ENCODE measurements at regions not wholly inside any gene's neighbourhood (a gene's known extent, or its start where the extent isn't known, plus 50 kb on each side); places are given as distances from the start of the nearest gene placed in this dataset.

DNA sequence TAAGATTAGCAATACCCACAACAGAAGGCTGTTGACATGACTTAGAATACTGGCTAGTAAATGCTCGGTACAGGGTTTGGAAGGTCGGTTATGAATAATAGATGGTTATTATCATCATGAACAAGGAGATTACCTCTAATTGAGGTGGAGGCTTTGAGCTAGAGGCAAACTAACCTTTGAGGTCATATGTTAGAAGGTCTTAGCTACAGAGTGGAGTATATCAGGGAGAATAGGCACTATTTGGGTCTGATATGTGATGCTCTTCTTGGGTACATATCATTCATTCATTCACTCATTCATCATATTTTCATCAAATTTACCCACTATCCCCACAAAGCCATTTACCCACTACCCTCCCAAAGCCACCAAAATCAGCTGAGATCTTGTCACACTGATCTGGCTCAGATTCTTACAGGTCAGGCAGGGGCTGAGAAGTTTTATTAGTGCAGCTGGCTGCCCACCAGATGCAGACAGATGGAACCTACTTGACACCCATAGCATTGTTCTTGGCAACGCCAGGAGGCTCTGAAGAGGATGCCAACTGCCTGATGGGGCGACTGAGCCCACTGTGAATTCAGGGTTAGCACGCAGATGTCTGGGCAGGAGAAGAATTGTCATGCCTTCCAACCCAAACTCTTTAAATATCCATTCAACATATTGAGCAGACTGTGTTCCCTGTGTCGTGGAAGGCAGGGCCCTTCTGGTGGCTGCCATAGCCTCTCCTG, 90.2 kb upstream of the SH3PXD2B start:
- H3K4me3 Mint-ChIP-seq (ENCODE audit: unreplicated experiment): no peak overlapping the region
- DNase-seq (ENCODE audit: low spot score): no peak
- no peaks in the 10 kb centered on the region for H3K27me3 Mint-ChIP-seq (ENCODE audit: unreplicated experiment)
- no peaks in the 10 kb centered on the region for H3K36me3 Mint-ChIP-seq (ENCODE audit: low read depth, unreplicated experiment)
- TF ChIP-seq, protein P1, sequence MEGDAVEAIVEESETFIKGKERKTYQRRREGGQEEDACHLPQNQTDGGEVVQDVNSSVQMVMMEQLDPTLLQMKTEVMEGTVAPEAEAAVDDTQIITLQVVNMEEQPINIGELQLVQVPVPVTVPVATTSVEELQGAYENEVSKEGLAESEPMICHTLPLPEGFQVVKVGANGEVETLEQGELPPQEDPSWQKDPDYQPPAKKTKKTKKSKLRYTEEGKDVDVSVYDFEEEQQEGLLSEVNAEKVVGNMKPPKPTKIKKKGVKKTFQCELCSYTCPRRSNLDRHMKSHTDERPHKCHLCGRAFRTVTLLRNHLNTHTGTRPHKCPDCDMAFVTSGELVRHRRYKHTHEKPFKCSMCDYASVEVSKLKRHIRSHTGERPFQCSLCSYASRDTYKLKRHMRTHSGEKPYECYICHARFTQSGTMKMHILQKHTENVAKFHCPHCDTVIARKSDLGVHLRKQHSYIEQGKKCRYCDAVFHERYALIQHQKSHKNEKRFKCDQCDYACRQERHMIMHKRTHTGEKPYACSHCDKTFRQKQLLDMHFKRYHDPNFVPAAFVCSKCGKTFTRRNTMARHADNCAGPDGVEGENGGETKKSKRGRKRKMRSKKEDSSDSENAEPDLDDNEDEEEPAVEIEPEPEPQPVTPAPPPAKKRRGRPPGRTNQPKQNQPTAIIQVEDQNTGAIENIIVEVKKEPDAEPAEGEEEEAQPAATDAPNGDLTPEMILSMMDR (IDR thresholded peaks at IDR 0.05; ENCODE audit: unreplicated experiment): no peak
- H3K4me1 Mint-ChIP-seq (ENCODE audit: unreplicated experiment): no peaks in the 10 kb centered on the region
- no peak overlapping the region for H3K27ac Mint-ChIP-seq (ENCODE audit: unreplicated experiment)
- no peaks in the 10 kb centered on the region for H3K9me3 Mint-ChIP-seq (ENCODE audit: unreplicated experiment)

DNA sequence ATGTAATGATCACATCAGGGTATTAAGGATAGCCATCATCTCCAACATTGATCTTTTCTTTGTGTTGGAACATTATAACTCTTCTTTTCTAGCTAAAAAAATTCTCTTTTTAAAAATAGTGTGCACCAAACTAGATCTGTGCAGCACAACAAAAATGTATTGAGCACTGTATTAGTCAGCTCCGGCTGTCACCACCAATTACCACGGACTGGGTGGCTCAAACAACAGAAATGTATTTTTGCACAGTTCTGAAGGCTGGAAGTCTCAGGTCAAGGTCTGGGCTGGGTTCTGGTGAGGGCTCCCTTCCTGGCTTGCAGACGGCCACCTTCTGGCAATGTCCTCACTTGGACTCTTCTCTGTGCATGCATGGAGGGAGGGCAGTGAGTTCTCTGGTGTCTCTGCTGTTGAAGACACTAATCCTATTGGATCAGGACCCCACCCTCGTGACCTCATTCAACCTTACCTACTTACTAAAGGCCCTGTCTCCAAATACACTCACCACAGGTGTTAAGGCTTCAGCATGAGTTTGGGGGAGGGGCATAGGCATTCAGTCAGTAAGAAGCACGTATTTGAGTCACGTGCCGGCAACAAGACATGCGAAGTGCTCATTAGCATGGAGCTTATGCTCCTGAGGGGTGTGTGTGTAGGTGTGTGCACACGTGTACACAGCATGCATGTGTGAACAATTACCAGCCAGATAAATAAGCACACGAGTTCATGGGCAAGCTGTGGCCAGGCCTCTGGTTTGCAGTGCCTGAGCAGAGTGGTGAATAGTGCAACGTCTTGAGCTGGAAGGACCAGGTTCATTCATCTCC, 89.4 kb upstream of the SH3PXD2B start:
- DNase-seq (ENCODE audit: low spot score): no peak
- TF ChIP-seq, protein P1 (IDR thresholded peaks at IDR 0.05; ENCODE audit: unreplicated experiment): no peak
- Mint-ChIP-seq H3K4me3 (ENCODE audit: unreplicated experiment) (no peak overlapping the region), H3K4me1 (ENCODE audit: unreplicated experiment) (no peaks in the 10 kb centered on the region), H3K9me3 (ENCODE audit: unreplicated experiment) (no peaks in the 10 kb centered on the region), H3K27me3 (ENCODE audit: unreplicated experiment) (no peaks in the 10 kb centered on the region), H3K27ac (ENCODE audit: unreplicated experiment) (no peak overlapping the region), H3K36me3 (ENCODE audit: low read depth, unreplicated experiment) (no peaks in the 10 kb centered on the region)

DNA sequence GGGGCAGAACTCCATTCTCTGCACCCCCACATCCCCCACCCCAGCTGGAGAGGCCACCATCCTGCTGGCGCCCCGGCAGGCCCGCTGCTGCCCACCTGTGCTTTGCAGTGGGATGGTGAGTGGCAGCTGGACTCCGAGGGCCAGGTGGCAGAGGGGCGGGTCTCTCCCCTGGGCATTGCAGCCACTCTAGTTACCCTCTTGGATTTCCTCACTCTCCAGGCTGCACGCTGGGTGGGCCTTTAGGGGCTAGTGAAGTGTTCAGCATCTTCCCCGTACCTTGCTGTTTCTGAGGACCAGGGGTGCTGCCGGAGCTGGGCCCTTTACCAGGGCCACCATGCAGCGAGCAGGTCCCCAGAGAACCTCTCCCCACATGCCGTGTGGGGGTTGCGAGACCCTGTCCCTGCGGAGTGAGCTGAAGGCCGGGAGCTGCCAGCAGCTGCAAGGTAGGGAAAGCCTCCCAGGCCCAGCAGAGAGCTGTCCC, 88.4 kb upstream of the SH3PXD2B start:
- Mint-ChIP-seq H3K4me3 (ENCODE audit: unreplicated experiment) (no peak overlapping the region), H3K36me3 (ENCODE audit: low read depth, unreplicated experiment) (no peaks in the 10 kb centered on the region), H3K27ac (ENCODE audit: unreplicated experiment) (no peak overlapping the region), H3K9me3 (ENCODE audit: unreplicated experiment) (no peaks in the 10 kb centered on the region), H3K4me1 (ENCODE audit: unreplicated experiment) (no peaks in the 10 kb centered on the region), H3K27me3 (ENCODE audit: unreplicated experiment) (no peaks in the 10 kb centered on the region)
- DNase-seq (ENCODE audit: low spot score): no peak
- TF ChIP-seq, protein P1 (IDR thresholded peaks at IDR 0.05; ENCODE audit: unreplicated experiment): no peak

- Mint-ChIP-seq H3K9me3 (ENCODE audit: unreplicated experiment) (no peaks in the 10 kb centered on the region), H3K4me1 (ENCODE audit: unreplicated experiment) (no peaks in the 10 kb centered on the region)
- DNase-seq (ENCODE audit: low spot score): no peak
Observed at GRCh38 chr5:172541773-172542136, 87.4 kb upstream of the SH3PXD2B start.

More at GRCh38 chr5:172541773-172542136, 87.4 kb upstream of the SH3PXD2B start:
- Mint-ChIP-seq H3K4me3 (ENCODE audit: unreplicated experiment) (no peak overlapping the region), H3K36me3 (ENCODE audit: low read depth, unreplicated experiment) (no peaks in the 10 kb centered on the region), H3K27me3 (ENCODE audit: unreplicated experiment) (no peaks in the 10 kb centered on the region), H3K27ac (ENCODE audit: unreplicated experiment) (no peak overlapping the region)
- TF ChIP-seq, protein P1 (IDR thresholded peaks at IDR 0.05; ENCODE audit: unreplicated experiment): no peak
